ENCODE measurements at regions not wholly inside any gene's neighbourhood (a gene's known extent, or its start where the extent isn't known, plus 50 kb on each side); places are given as distances from the start of the nearest gene placed in this dataset.

DNA sequence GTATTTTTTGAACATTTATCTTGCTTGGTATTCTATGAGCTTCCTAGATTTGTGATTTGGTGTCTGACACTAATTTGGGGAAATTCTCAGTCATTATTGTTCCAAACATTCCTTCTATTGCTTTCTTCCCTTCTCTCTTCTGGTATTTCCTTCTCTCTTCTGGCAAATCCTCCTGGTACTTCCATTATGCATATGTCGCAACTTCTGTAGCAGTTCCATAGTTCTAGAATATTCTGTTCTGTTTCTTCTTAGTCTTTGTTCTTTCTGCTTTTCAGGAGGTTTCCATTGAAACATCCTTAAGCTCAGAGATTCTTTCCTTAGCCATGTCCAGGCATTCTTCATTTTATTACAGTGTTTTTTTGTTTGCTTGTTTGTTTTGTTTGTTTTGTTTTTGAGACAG is 155.2 kb upstream of the PIK3R1 start:
- no peak for TF ChIP-seq POLR2A (IDR thresholded peaks at IDR 0.05)
- TF ChIP-seq CTCF (IDR thresholded peaks at IDR 0.05) = no peak

Data from uterus (tissue), 2 donors.